HG02571 (cell line): ENCODE measurements at regions not wholly inside any gene's neighbourhood (a gene's known extent, or its start where the extent isn't known, plus 50 kb on each side); places are given as distances from the start of the nearest gene placed in this dataset.
"Not testable (repeated sequence)": the region's sequence is repeated elsewhere in the genome, so short reads cannot be mapped to it uniquely, and the experiment has no call there.

ENCODE experiments used
- ATAC-seq: cut with Tn5 transposase; IDR thresholded peaks from one replicate; pipeline ENCODE4 v1.9.1; 2021; ENCODE audit warnings: mild to moderate bottlenecking, moderate library complexity; ENCODE audit not compliant: unreplicated experiment

GRCh38 chr2:16034975-16035746, 94.8 kb downstream of the MYCN start:
- no peak for ATAC-seq

DNA sequence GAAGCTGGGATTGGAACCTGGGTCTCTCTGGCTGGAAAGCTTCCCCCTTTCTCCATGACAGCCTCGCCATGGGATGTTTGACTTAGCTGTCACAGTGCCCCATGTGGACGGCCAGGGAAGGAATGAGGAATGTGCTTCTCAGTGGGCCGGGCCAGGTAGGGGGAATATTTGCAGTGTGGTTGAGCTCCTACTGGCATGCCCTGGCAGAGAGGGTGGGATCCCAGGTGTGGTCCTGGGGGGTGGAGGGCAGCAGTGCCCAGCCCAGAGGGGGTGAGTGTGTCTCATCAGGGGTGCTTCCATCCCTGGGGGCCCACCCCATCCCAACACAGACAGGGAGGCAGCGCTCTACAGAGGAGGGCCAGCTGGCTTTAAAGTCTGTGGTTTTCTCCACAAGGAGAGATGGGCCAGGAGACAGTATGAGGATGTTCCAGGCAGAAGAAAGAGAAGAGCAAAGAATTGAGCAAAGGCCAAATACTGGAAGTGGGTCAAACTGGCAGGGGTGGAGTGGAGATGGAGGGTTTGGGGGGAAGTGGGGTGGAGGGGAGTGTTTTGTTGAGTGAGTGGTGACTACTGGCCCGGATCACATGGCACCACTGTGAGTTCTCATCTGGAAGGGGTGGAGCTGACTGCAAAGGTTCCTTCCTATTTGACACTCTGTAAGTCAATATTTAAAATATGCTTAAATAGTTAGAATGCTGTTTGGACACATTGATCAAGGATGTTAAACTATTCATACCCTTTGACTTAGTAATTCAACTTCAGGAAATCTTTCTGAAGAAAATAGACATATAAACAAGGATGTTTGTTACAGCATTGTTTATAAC, 94.0 kb downstream of the MYCN start:
- ATAC-seq = no peak

DNA sequence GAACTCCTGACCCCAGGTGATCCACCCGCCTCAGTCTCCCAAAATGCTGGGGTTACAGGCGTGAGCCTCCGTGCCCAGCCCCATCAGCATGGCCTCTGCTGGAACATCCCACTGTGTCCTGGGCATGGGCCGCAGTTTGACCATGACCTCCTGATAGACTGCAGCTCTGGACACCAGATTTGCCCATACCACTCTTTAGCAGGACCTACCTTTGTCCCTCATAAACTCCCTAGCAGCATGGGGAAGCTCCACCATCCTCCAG, 92.6 kb downstream of the MYCN start:
- ATAC-seq = no peak

DNA sequence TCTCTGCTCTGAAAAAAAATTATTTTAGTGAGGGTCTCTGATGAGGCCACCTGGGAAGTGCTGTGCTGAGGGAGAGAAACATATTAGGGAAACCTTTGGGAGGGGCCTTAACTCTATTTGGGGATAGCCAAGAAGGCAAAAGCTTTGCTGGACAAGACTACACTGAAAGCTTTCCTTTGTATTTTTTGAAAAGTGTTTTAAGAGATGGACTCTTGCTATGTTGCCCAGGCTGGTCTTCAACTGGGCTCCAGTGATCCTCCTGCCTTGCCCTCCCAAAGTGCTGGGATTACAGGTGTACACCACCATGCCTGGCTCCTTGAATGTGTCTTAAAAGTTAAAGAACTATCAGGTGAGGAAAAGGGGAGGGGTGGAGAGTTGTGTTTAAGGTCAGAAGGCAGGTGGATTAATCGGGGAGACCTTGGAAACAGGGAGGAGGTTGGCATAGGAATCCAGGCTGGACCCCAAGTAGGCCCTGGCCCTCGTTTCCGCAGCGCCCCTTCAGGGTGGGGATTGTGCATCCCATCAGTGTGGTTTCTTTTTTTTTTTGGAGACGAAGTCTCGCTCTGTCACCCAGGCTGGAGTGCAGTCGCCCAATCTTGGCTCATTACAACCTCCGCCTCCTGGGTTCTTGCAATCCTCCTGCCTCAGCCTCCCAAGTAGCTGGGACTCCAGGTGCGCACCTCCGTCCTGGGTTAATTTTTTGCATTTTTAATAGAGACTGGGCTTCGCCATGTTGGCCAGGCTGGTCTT, 92.1 kb downstream of the MYCN start:
- no peak for ATAC-seq

DNA sequence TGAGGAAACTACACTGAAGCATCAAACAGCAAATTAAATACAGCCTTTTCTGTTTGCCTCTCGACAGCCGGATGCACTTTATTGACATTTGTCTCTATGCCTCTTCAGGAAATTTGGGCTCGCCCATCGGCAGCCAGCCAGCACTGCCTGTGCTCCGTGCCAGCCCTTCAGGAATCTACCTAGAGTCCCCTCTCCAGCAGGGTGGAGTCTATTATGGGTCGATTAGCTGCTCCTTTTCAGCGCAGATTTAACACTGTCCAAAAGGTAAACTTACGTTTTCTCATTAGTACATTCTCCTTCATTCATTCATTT, 91.5 kb downstream of the MYCN start:
- no peak for ATAC-seq

DNA sequence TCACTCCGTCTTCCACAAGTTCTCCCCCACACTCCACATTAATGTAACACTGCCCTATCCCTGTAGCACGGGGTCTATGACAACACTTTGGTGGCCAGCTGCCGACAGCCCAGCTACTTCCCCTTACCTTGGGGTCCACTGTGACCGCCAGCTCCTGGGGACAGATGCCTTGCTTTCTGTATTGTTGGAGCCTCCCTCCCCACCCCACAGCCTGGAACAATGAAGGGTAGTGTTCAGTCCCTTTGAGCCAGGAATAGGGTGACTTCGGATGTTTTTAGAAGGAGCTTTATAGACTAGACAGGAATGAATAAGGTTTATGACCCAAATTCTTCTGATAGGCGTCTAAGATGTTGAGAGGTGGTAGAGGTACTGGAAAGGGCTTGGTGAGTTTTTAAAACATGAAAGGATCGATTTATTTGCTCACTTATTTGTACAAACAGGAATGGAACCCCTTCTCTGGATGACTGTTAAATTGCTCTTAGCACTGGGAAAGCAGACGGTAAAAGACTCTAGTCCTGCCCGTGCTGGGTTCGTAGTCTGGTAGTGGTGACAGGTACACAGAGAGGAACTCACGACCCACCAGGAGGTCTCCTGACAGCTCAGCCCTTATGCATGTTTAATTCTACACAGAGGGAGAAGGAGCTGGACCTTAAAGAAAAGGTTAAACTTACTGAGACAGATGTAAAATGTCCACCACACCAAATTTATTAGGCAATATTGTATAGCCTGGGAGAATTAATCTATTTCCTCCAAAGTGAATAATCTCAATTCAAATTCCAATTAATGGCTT, 90.9 kb downstream of the MYCN start:
- no peak for ATAC-seq

GRCh38 chr2:16030206-16031057, 90.1 kb downstream of the MYCN start:
- no peak for ATAC-seq

DNA sequence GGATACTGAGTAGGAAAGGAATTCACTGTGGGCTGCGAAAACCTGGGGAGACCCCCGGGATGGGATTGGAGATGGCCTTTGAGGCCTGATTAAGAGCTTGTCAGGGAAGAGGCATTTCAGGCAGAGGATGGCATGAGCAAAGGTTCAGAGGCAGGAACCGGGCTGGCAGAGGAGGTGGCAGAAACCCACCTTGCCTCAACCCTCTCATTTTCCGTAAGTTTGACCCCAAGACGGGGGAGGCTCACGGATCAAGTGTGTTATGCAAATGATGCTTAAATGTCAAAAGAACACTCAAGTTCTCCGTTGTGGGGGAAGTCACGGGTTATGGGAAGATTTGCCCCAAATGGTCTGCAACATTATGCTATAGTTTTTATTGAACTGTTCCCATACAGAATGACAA, 88.3 kb downstream of the MYCN start:
- no peak for ATAC-seq

GRCh38 chr2:16026816-16027501, 86.6 kb downstream of the MYCN start:
- ATAC-seq = no peak

DNA sequence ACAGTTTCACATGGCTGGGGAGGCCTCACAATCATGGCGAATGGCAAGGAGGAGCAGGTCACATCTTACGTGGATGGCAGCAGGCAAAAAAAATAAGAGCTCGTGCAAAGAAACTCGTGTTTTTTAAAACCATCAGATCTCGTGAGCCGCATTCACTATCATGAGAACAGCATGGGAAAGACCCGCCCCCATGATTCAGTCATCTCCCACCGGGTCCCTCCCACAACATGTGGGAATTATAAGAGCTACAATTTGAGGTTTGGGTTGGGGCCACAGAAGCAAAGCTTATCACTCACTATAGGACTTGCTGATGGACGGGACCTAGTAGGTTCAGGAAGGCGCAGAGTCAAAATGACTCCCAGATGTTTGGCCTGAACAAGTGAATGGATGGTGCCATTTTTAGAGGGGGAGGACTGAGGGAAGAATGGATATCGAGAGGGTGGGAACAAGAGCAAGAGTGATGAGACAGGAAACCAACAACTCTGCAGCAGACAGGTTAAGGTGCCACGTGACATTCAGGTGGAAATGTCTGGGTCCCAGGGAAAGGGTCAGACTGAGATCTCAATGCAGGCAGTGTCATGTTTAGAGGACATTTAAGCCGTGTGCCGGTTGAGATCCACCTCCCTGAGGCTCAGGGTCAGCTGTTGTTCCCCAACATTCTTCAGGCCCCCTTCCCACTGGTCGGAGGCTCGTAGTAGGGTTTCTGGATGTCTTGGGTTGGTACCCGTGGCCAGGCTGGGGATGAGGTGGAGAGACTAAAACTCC, 85.7 kb downstream of the MYCN start:
- ATAC-seq = no peak

- no peak for ATAC-seq
Observed at GRCh38 chr2:16025211-16025875, 85.0 kb downstream of the MYCN start.

GRCh38 chr2:16024628-16025027, 84.3 kb downstream of the MYCN start:
- not testable (repeated sequence) for ATAC-seq

GRCh38 chr2:16023506-16024360, 83.4 kb downstream of the MYCN start:
- ATAC-seq = no peak

DNA sequence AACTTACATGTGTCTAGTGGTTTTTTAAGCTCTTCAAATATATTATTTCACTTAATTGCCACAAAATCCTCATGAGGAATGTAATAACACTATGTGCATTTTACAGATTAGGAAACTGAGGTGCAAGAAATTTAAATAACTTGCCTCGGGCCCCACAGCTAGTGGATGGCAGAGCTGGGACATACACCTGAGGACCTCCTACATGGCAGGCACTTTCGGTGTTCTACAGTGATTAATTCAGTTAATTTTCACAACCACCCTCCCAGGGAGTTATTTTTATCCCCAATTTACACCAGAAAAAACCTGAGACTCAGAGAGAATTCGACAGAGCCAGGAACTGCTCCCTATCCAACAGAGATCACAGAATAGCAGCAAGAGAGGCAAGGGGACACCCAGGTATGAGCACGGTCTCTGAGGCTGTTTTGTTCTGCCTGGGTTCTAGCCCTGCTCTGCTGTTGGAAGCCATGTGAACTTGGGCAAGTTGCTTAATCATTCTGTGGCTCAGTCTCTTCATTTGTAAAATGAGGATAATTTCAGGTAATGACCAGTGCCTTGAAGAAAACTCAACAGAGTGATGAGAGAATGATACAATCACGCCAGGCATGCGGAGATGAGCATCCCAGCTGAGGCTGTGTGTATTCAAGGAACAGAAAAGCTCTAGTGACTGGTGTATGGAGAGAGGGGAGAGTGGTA, 82.3 kb downstream of the MYCN start:
- no peak for ATAC-seq

DNA sequence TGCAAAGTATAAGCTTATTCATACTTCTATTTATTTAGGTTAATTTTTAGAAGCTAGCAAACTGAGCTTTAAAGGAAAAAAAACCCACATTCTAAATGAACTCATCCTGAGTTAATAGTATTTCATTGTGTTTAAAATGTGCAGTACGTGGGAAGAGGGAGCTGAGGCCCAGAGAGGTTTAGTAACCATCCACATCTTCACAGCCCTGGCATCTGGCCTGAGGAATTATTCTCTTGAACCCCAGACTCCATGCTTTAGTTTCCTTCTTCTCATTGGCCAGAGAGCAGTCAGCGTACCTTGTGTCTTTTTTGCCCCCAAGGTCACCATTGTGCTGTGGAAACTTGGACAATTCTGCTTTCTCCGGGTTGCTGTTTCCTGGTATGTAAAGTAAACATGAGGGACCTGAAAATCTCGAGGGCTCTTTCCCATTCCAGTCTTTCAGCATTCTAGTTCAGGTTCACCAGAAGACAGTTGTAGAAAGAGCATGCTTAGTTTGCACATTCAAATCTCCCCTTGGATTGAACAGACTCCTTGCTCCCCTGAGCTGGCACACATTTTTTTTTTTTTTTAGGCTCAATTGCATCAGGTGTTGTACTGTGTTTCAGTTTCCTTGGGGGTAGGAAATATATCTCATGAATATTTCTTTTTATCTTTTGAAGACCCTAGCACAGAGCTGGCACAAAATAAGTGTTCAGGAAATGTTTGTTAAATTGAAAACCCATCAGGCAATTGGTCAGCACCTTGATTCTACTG, 81.4 kb downstream of the MYCN start:
- no peak for ATAC-seq

GRCh38 chr2:16020389-16021008, 80.1 kb downstream of the MYCN start:
- no peak for ATAC-seq
